ENCODE measurements at regions not wholly inside any gene's neighbourhood (a gene's known extent, or its start where the extent isn't known, plus 50 kb on each side); places are given as distances from the start of the nearest gene placed in this dataset.

DNA sequence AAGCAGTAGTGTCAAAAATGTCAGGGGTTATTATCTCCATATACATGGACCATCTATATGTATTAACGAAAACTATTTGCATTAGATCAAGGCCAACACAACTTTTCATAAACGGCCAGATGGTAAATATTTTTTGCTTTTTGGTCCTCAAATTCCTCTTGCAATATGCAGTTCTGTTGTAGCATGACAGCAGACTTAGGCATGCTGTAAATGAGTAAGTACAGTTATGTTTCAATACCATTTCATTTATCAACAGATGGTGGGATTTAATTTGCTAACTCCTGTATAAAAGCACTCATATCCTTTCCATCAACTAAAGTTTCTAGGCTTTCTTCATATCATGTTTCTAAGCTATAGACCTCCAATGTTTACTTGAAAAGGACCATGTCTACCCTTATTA is 208.1 kb downstream of the ANKRD50 start:
- no peaks in the 10 kb centered on the region for H3K79me2 ChIP-seq (ENCODE audit: insufficient read depth, low read depth, low read length)
- no peaks in the 10 kb centered on the region for H3K36me3 ChIP-seq (ENCODE audit: insufficient read depth, low read length)
- TF ChIP-seq EZH2phosphoT487 (IDR thresholded peaks at IDR 0.05; ENCODE audit: borderline replicate concordance, low read depth, low read length): no peak
- TF ChIP-seq, protein P1, sequence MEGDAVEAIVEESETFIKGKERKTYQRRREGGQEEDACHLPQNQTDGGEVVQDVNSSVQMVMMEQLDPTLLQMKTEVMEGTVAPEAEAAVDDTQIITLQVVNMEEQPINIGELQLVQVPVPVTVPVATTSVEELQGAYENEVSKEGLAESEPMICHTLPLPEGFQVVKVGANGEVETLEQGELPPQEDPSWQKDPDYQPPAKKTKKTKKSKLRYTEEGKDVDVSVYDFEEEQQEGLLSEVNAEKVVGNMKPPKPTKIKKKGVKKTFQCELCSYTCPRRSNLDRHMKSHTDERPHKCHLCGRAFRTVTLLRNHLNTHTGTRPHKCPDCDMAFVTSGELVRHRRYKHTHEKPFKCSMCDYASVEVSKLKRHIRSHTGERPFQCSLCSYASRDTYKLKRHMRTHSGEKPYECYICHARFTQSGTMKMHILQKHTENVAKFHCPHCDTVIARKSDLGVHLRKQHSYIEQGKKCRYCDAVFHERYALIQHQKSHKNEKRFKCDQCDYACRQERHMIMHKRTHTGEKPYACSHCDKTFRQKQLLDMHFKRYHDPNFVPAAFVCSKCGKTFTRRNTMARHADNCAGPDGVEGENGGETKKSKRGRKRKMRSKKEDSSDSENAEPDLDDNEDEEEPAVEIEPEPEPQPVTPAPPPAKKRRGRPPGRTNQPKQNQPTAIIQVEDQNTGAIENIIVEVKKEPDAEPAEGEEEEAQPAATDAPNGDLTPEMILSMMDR (conservative IDR thresholded peaks at IDR 0.05; ENCODE audit: low read length): no peak
- H3K9me3 ChIP-seq (ENCODE audit: low read length): no peaks in the 10 kb centered on the region
- H3K4me3 ChIP-seq (ENCODE audit: low read depth, low read length, poor library complexity, severe bottlenecking): no peak overlapping the region
- H3K4me2 ChIP-seq (ENCODE audit: low read length): no peak overlapping the region
- CTCF ChIA-PET (ENCODE audit: unreplicated experiment): no interaction called here
- H3K27ac ChIP-seq (ENCODE audit: low read depth, low read length, poor library complexity, severe bottlenecking): no peak overlapping the region
- no TSS peak for BruUV-seq (replicated peaks)
- H3K9me2 ChIP-seq (ENCODE audit: insufficient read depth, low read length): no peaks in the 10 kb centered on the region
- DNase-seq (ENCODE audit: low spot score): no peak
- no peaks in the 10 kb centered on the region for H3K4me1 ChIP-seq (ENCODE audit: insufficient read depth, low read length, poor library complexity, severe bottlenecking)
- H4K20me1 ChIP-seq (ENCODE audit: insufficient read depth, low read length): no peaks in the 10 kb centered on the region
- no peak overlapping the region for H2AFZ ChIP-seq (ENCODE audit: low read length)
- POLR2A ChIA-PET: no interaction called here
- intact Hi-C loops (cut with micrococcal nuclease; ENCODE audit: unreplicated experiment): no loop called here

DNA sequence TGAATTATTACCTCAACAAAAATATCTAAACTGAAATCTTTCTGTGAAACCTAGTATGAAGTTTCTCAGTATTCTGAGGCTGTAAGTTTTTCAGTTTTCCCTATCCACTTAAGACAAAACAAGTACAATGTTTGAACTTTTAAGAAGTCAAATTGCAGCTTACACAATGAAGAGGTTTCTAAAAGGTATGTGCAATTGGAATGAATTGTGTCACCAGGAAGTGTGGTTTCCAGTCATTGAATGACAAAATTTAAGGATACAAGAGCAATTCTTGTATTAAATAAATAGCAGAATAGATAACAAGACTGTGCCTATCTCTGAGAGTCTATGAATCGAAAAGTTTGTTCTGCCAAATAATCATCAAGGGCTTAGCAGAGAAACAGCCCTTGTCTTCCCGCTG is 207.3 kb downstream of the ANKRD50 start:
- CTCF ChIA-PET (ENCODE audit: unreplicated experiment): no interaction called here
- intact Hi-C loops (cut with micrococcal nuclease; ENCODE audit: unreplicated experiment): no loop called here
- Histone ChIP-seq H3K79me2 (ENCODE audit: insufficient read depth, low read depth, low read length) (no peaks in the 10 kb centered on the region), H3K9me3 (ENCODE audit: low read length) (no peaks in the 10 kb centered on the region), H3K9me2 (ENCODE audit: insufficient read depth, low read length) (no peaks in the 10 kb centered on the region), H4K20me1 (ENCODE audit: insufficient read depth, low read length) (no peaks in the 10 kb centered on the region), H3K27ac (ENCODE audit: low read depth, low read length, poor library complexity, severe bottlenecking) (no peak overlapping the region), H3K4me2 (ENCODE audit: low read length) (no peak overlapping the region), H2AFZ (ENCODE audit: low read length) (no peak overlapping the region), H3K4me1 (ENCODE audit: insufficient read depth, low read length, poor library complexity, severe bottlenecking) (no peaks in the 10 kb centered on the region), H3K4me3 (ENCODE audit: low read depth, low read length, poor library complexity, severe bottlenecking) (no peak overlapping the region), H3K36me3 (ENCODE audit: insufficient read depth, low read length) (no peaks in the 10 kb centered on the region)
- DNase-seq (ENCODE audit: low spot score): no peak
- no TSS peak for BruUV-seq (replicated peaks)
- TF ChIP-seq EZH2phosphoT487 (IDR thresholded peaks at IDR 0.05; ENCODE audit: borderline replicate concordance, low read depth, low read length): no peak
- TF ChIP-seq, protein P1 (conservative IDR thresholded peaks at IDR 0.05; ENCODE audit: low read length): no peak
- POLR2A ChIA-PET: no interaction called here

DNA sequence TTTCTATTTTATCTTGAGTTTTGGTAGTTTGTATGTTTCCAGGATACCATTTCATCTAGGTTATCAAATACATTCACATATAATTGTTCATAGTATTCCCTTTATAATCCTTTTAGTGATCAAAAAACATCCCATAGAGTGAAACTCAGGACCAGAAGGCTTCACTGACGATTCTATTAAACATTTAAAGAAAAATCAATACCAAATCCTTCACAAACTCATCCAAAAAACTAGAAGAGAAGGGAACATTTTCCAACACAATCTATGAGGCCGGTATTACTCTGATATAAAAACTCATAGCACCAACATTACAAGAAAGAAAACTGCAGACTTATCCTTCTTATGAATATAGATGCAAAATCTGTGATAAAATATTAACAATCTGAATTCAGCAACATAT is 203.4 kb downstream of the ANKRD50 start:
- Histone ChIP-seq H3K36me3 (ENCODE audit: insufficient read depth, low read length) (no peaks in the 10 kb centered on the region), H4K20me1 (ENCODE audit: insufficient read depth, low read length) (no peaks in the 10 kb centered on the region), H3K79me2 (ENCODE audit: insufficient read depth, low read depth, low read length) (no peaks in the 10 kb centered on the region), H3K9me2 (ENCODE audit: insufficient read depth, low read length) (no peaks in the 10 kb centered on the region), H3K4me3 (ENCODE audit: low read depth, low read length, poor library complexity, severe bottlenecking) (no peak overlapping the region), H3K27ac (ENCODE audit: low read depth, low read length, poor library complexity, severe bottlenecking) (no peak overlapping the region), H3K4me2 (ENCODE audit: low read length) (no peak overlapping the region), H3K9me3 (ENCODE audit: low read length) (no peaks in the 10 kb centered on the region), H2AFZ (ENCODE audit: low read length) (no peak overlapping the region), H3K4me1 (ENCODE audit: insufficient read depth, low read length, poor library complexity, severe bottlenecking) (no peaks in the 10 kb centered on the region)
- DNase-seq (ENCODE audit: low spot score): no peak
- POLR2A ChIA-PET: no interaction called here
- no TSS peak for BruUV-seq (replicated peaks)
- intact Hi-C loops (cut with micrococcal nuclease; ENCODE audit: unreplicated experiment): no loop called here
- CTCF ChIA-PET (ENCODE audit: unreplicated experiment): no interaction called here
- TF ChIP-seq, protein P1 (conservative IDR thresholded peaks at IDR 0.05; ENCODE audit: low read length): no peak
- TF ChIP-seq EZH2phosphoT487 (IDR thresholded peaks at IDR 0.05; ENCODE audit: borderline replicate concordance, low read depth, low read length): no peak

Measured in OCI-LY7 (cell line).